BLaER1 treated with 17β-estradiol and CSF1 and Interleukin-3, amounts not matched to agents 10 nM and 100 nM (cell line): ENCODE measurements at regions not wholly inside any gene's neighbourhood (a gene's known extent, or its start where the extent isn't known, plus 50 kb on each side); places are given as distances from the start of the nearest gene placed in this dataset.
A peak's percentile ranks its signal among the peaks of the same experiment; 100 is the strongest.

Experiments used
- H3K27ac ChIP-seq, 11 experiments: shearing (Covaris generic); formaldehyde crosslinking; 2 replicates each; pipeline ENCODE4 v1.8.1; 2022
- H3K27me3 ChIP-seq, 11 experiments: shearing (Covaris generic); formaldehyde crosslinking; 2 replicates each; pipeline ENCODE4 v1.8.1; 2022
- H3K36me3 ChIP-seq, 11 experiments: shearing (Covaris generic); formaldehyde crosslinking; 2 replicates each; pipeline ENCODE4 v1.8.1; 2022
- H3K4me1 ChIP-seq, 10 experiments: shearing (Covaris generic); formaldehyde crosslinking; 2 replicates each; pipeline ENCODE4 v1.8.1; 2022
- H3K4me2 ChIP-seq, 11 experiments: shearing (Covaris generic); formaldehyde crosslinking; 2 replicates each; pipeline ENCODE4 v1.8.1; 2022
- H3K4me3 ChIP-seq, 10 experiments: shearing (Covaris generic); formaldehyde crosslinking; 2 replicates each; pipeline ENCODE4 v1.8.1; 2022
- H3K9ac ChIP-seq, 11 experiments: shearing (Covaris generic); formaldehyde crosslinking; 2 replicates each; pipeline ENCODE4 v1.8.1; 2022
- H3K9me3 ChIP-seq, 11 experiments: shearing (Covaris generic); formaldehyde crosslinking; replicated peaks in 1 of 11; 2 replicates each; pipeline ENCODE4 v1.8.1; 2022
- H4K20me1 ChIP-seq, 11 experiments: shearing (Covaris generic); formaldehyde crosslinking; 2 replicates each; pipeline ENCODE4 v1.8.1; 2022
- Cebpa-rat ChIP-seq, 11 experiments: shearing (Covaris generic); IDR thresholded peaks; 2 replicates each; pipeline ENCODE4 v1.8.1; 2022

DNA sequence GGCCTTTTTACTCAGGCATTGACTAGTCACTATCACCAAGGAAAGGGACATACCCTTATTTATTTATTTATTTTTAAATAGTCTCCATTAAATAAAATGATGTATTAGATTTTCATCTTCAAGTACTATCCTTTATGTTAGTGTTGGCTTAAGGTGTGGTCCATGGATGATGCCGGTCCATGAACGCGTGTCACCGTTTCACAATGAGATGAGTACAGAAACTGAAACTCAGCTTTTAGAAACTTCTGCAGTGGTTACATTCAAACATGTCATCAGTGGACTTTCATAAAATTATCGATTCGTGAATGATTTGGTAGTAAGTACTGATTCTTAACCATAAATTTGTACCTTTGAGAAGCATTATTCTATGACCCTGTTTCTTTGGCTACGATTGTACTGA lies 166.6 kb downstream of the SATB1 start:
- H3K27me3 ChIP-seq, result no peaks in the 10 kb centered on the region
- H3K9ac ChIP-seq, result no peak overlapping the region
- H4K20me1 ChIP-seq, result no peaks in the 10 kb centered on the region
- no peak overlapping the region for H3K4me2 ChIP-seq
- H3K4me1 ChIP-seq, result 0 out of 20 replicates have a peak, but pooled peaks cover 0 to under 1% (median 0%) of the 10 kb centered on the region in 10 experiments
- no peak for TF ChIP-seq Cebpa-rat (IDR thresholded peaks at IDR 0.05)
- peaks cover 4 to 32% (median 21%) of the 10 kb centered on the region in 11 experiments; a peak in 14 of 22 replicates for H3K9me3 ChIP-seq
- H3K27ac ChIP-seq, result no peak overlapping the region
- H3K36me3 ChIP-seq, result peaks cover 0 to 4% (median 0%) of the 10 kb centered on the region in 11 experiments; a peak in 1 of 22 replicates
- H3K4me3 ChIP-seq, result no peak overlapping the region

DNA sequence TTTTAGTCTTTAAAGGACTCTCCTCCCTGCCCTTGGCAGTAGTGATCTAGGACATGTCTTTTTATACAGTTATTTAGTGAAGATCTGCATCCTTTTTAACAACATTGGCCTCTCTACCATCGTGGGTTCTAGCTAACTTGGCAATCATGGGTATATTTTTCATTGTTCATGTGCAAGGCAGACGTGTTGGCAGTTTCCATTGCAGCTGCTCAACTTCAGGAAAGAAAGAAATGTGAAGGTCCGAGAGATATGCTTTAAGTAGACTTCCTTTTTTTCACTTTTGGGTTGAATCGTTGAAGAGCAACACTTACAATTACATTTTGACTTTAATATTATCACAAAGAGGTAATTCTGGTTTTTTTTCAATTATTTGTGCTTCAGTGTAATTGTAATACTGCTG lies 172.6 kb downstream of the SATB1 start:
- no peak for TF ChIP-seq Cebpa-rat (IDR thresholded peaks at IDR 0.05)
- H3K27ac ChIP-seq, result no peak overlapping the region
- no peaks in the 10 kb centered on the region for H3K36me3 ChIP-seq
- H3K4me2 ChIP-seq, result peak overlapping the region in 9 of 11 experiments; percentile 1 to 42 (median 12); a peak in 12 of 22 replicates
- H3K9me3 ChIP-seq, result peaks cover 0 to 19% (median 7%) of the 10 kb centered on the region in 11 experiments; a peak in 10 of 22 replicates
- no peak overlapping the region for H3K9ac ChIP-seq
- no peak overlapping the region for H3K4me3 ChIP-seq
- no peaks in the 10 kb centered on the region for H3K27me3 ChIP-seq
- H3K4me1 ChIP-seq, result peaks cover 0 to 13% (median 6%) of the 10 kb centered on the region in 10 experiments; a peak in 10 of 20 replicates
- no peaks in the 10 kb centered on the region for H4K20me1 ChIP-seq

DNA sequence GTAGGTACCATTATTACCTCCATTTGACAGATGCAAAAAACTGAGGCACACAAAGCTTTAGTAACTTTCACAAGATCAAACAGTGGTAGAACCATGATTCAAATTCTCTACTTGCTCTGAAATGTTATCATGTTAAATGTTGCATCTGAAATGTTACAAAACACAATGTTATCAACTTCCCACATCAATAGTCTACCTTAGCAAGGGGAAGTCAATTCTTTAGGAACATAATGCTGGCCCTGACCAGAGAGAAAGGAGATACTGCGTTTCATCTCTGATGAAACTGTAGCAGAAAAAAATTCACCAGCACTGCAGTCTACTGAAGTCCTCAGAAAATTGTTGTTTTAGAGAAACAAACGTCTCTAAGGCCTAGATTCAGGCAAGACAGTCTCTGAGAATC lies 174.1 kb downstream of the SATB1 start:
- no peak overlapping the region for H3K4me2 ChIP-seq
- H3K27me3 ChIP-seq, result no peaks in the 10 kb centered on the region
- H3K9ac ChIP-seq, result no peak overlapping the region
- TF ChIP-seq Cebpa-rat (IDR thresholded peaks at IDR 0.05), result no peak
- H3K4me1 ChIP-seq, result peaks cover 0 to 13% (median 6%) of the 10 kb centered on the region in 10 experiments; a peak in 10 of 20 replicates
- H3K36me3 ChIP-seq, result no peaks in the 10 kb centered on the region
- H3K27ac ChIP-seq, result no peak overlapping the region
- H3K4me3 ChIP-seq, result no peak overlapping the region
- no peaks in the 10 kb centered on the region for H4K20me1 ChIP-seq
- H3K9me3 ChIP-seq, result peaks cover 0 to 19% (median 6%) of the 10 kb centered on the region in 11 experiments; a peak in 10 of 22 replicates

DNA sequence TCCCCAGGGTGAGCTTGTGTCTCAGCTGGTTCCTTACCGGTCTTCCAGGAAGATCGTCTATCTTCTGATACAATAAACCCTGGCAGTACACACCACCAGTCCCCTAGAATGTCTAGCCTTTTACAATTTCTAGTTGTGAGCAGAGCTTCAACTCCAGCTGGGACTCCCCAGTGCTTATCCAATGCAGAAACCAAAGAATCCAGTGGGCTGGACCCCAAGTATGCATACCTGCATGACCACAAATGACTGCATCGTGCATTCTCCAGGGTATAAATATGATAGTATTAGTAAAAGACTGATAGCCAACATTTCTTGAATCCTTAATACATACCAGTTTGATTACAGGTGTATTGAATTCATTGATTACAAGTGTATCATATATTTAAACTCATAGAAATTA lies 176.0 kb downstream of the SATB1 start:
- H3K9me3 ChIP-seq, result peaks cover 0 to 12% (median 6%) of the 10 kb centered on the region in 11 experiments; a peak in 8 of 22 replicates
- peaks cover 0 to 13% (median 6%) of the 10 kb centered on the region in 10 experiments; a peak in 10 of 20 replicates for H3K4me1 ChIP-seq
- no peak overlapping the region for H3K4me3 ChIP-seq
- H3K36me3 ChIP-seq, result no peaks in the 10 kb centered on the region
- no peaks in the 10 kb centered on the region for H3K27me3 ChIP-seq
- no peak for TF ChIP-seq Cebpa-rat (IDR thresholded peaks at IDR 0.05)
- no peak overlapping the region for H3K4me2 ChIP-seq
- H4K20me1 ChIP-seq, result no peaks in the 10 kb centered on the region
- H3K27ac ChIP-seq, result no peak overlapping the region
- H3K9ac ChIP-seq, result no peak overlapping the region

DNA sequence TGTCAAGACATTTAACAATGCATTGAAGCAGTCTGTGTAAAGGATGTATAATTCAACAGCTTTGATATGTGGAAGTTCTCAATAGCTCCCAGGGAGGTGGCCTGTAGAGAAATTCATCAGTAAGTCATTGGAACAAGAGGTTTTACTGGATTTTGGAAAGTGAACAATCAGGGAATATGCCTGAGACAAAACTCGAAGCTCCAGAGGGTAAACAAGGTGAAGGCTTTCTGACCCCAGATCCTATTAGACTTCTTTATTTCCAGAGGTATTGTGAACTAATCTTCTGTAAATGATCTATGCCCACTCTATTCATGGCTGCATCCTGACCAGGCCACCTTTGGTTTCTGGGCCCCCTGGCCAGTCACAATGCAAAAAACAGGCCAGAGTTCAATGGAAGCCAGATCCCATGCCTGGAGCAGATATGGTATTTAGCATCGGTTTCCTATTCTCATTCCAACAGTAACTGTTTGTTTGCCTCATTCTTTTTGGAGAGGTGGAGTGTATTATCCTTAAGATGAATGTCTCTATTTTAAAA lies 177.3 kb downstream of the SATB1 start:
- H3K36me3 ChIP-seq, result no peaks in the 10 kb centered on the region
- no peaks in the 10 kb centered on the region for H3K27me3 ChIP-seq
- no peak overlapping the region for H3K27ac ChIP-seq
- no peak overlapping the region for H3K9ac ChIP-seq
- H3K4me1 ChIP-seq, result peaks cover 0 to 8% (median 5%) of the 10 kb centered on the region in 10 experiments; a peak in 10 of 20 replicates
- TF ChIP-seq Cebpa-rat (IDR thresholded peaks at IDR 0.05), result no peak
- H3K4me3 ChIP-seq, result no peak overlapping the region
- H3K4me2 ChIP-seq, result no peak overlapping the region
- no peaks in the 10 kb centered on the region for H4K20me1 ChIP-seq
- H3K9me3 ChIP-seq, result peaks cover 0 to 12% (median 6%) of the 10 kb centered on the region in 11 experiments; a peak in 8 of 22 replicates

DNA sequence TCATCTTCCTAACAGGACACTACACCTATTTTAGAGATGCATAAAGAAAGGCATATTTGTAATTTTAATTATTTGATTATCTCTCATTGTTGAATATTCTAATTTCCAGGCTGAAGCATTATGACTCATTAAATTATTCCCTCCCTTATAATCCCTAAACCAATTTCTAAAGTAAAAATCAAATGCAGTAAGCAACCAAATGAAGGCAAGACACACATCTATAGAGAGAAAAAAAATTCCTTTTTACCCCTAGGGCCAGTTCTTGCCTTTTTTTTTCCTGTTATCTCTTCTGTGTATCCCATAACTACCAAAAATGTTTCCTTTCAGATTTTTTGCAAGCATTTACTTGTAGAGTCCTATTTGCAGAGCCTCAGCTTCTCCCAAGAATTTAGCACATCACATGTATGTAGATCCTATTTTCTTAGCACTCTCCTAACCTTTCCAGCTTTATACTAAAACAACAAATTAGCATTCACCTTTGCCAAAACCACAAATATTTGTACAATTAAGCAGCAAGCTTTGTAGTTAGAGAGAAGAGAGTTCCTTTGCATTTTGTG lies 177.9 kb downstream of the SATB1 start:
- Histone ChIP-seq H3K9me3 (peaks cover 0 to 12% (median 6%) of the 10 kb centered on the region in 11 experiments; a peak in 8 of 22 replicates), H3K4me3 (no peak overlapping the region), H3K9ac (no peak overlapping the region), H3K27me3 (no peaks in the 10 kb centered on the region), H4K20me1 (no peaks in the 10 kb centered on the region), H3K36me3 (no peaks in the 10 kb centered on the region), H3K27ac (no peak overlapping the region), H3K4me2 (no peak overlapping the region), H3K4me1 (peaks cover 0 to 2% (median 0%) of the 10 kb centered on the region in 10 experiments; a peak in 2 of 20 replicates)
- no peak for TF ChIP-seq Cebpa-rat (IDR thresholded peaks at IDR 0.05)

DNA sequence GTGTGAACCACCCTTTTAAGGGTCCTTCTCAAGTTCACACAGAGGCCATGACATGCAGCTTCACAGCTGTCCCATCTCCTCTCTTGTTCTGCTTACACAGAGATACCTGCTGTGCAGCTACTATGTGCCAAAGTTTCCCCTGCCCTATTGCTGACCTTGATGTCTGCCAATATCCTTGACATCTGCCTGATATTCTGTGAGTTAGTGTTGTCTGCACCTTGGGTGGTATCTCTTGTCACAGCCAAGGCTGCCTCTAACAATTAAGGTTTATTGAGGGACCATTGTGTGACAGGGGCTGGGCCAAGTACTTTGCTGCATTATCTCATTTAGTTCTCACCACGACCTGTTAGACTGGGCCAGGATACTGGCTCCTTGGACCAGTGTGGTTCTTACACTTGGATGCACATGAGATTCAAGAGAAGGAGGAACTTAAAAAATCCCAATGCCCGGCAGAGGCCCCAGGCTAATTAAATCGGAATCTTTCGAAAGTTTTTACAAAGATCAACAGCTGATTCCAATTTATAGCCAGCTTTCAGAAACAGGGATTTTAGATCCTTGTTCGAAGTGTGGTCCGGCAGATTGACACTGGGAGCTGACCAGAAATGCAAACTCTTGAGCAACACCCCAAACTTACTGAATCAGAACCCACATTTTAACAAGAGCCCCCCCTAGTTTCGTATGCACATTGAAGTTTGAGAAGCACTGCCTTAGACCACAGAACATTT lies 178.6 kb downstream of the SATB1 start:
- TF ChIP-seq Cebpa-rat (IDR thresholded peaks at IDR 0.05), result no peak

DNA sequence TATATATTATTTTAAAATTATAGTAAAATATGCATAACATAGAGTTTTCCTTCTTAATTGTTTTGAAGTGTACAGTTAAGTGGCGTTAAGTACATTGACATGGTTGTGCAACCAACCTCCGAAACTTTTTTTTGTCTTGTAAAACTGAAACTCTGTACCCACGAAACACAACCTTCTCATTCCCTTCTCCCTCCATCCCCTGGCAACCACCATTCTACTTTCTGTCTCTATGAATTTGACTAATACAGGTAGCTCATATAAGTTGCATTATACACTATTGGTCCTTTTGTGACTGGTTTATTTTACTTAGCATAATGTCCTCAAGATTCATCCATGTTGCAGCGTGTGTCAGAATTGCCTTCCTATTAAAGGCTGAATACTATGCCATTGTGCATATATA lies 179.4 kb downstream of the SATB1 start:
- Histone ChIP-seq H3K27me3 (no peaks in the 10 kb centered on the region), H3K36me3 (no peaks in the 10 kb centered on the region), H3K9me3 (peaks cover 0 to 5% (median 0%) of the 10 kb centered on the region in 11 experiments; a peak in 3 of 22 replicates), H4K20me1 (no peaks in the 10 kb centered on the region), H3K4me1 (no peaks in the 10 kb centered on the region), H3K4me2 (no peak overlapping the region), H3K4me3 (no peak overlapping the region), H3K27ac (no peak overlapping the region), H3K9ac (no peak overlapping the region)
- no peak for TF ChIP-seq Cebpa-rat (IDR thresholded peaks at IDR 0.05)

More for the DNA sequence above, 178.6 kb downstream of the SATB1 start:
- H3K27ac ChIP-seq, result no peak overlapping the region
- no peaks in the 10 kb centered on the region for H4K20me1 ChIP-seq
- H3K9me3 ChIP-seq, result peaks cover 0 to 9% (median 4%) of the 10 kb centered on the region in 11 experiments; a peak in 7 of 22 replicates
- no peaks in the 10 kb centered on the region for H3K4me1 ChIP-seq
- no peaks in the 10 kb centered on the region for H3K27me3 ChIP-seq
- H3K4me3 ChIP-seq, result no peak overlapping the region
- no peaks in the 10 kb centered on the region for H3K36me3 ChIP-seq
- no peak overlapping the region for H3K9ac ChIP-seq
- no peak overlapping the region for H3K4me2 ChIP-seq

DNA sequence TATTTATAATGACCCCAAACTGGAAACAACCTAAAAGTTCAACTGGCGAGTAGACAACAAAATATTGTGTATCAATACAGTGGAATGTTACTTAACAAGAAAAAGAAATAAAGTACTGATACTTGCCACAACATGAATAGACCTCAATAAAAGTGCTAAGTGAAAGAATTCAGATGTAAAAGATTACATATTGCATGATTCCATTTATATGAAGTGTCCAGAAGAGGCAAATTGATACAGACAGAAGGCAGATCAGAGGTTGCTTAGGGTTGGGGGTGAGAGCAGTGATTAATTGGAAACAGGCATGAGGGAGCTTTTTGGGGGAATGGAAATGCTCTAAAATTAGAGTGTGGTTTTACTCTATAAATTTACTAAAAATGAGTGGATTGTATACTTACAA lies 183.3 kb downstream of the SATB1 start:
- no peaks in the 10 kb centered on the region for H3K27me3 ChIP-seq
- H3K4me3 ChIP-seq, result no peak overlapping the region
- H3K4me1 ChIP-seq, result peaks cover 0 to 21% (median 19%) of the 10 kb centered on the region in 10 experiments; a peak in 17 of 20 replicates
- H4K20me1 ChIP-seq, result no peaks in the 10 kb centered on the region
- no peak for TF ChIP-seq Cebpa-rat (IDR thresholded peaks at IDR 0.05)
- H3K27ac ChIP-seq, result no peak overlapping the region
- H3K9ac ChIP-seq, result no peak overlapping the region
- no peaks in the 10 kb centered on the region; a peak in 1 of 22 replicates for H3K9me3 ChIP-seq
- no peak overlapping the region for H3K4me2 ChIP-seq
- H3K36me3 ChIP-seq, result no peaks in the 10 kb centered on the region
